Activated naive CD4-positive, alpha-beta T cell treated with anti-CD3 and anti-CD28 coated beads, Interleukin-2, amount 50 U/mL, for 16 hours (primary cell): ENCODE measurements at regions not wholly inside any gene's neighbourhood (a gene's known extent, or its start where the extent isn't known, plus 50 kb on each side); places are given as distances from the start of the nearest gene placed in this dataset.

ENCODE experiments used
- DNase-seq: peaks from one replicate; pipeline ENCODE4 v3.0.0-alpha.2; 2020

DNA sequence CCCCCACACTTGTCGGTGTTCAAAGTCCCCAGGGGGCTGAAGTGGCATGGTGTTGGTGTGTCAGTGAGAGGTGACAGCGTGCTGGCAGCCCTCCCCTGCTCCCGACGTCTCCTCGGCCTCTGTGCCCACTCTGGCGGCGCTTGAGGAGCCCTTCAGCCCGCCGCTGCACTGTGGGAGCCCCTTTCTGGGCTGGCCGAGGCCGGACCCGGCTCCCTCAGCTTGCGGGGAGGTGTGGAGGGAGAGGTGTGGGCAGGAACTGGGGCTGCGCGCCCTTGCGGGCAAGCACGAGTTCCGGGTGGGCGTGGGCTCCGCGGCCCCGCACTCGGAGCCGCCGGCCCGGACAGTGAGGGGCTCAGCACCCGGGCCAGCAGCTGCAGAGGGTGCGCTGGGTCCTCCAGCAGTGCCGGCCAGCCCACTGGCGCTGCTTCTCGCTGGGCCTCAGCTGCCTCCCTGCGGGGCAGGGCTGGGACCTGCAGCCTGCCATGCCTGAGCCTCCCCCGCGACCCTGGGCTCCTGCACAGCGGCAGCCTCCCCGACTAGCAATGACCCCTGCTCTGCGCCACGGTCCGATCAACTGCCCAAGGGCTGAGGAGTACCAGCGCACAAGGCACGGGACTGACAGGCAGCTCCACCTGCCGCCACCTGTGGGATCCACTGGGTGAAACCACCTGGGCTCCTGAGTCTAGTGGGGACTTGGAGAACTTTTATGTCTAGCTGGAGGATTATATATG lies 224.1 kb upstream of the RIOK2 start:
- no peak for DNase-seq

GRCh38 chr5:97408331-97408730 lies 225.3 kb upstream of the RIOK2 start:
- no peak for DNase-seq

DNA sequence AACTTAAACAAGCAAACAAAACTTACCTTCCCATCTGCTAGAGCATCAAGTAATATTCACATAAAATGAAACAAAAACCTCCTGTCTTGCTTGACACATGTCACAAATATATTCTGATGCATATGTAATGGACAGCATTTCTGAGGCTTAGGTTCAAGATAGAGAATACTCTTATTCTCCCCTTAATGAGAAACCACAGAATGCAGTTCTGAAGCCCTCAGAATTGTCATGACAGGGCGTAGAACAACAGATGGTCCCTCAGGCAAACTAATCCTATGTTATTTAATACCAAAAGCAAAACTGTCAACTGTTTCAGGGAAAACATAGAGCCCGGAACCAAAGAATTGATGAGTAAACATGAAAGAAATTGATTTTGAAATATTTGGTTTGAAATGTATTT lies 229.9 kb upstream of the RIOK2 start:
- no peak for DNase-seq

GRCh38 chr5:97417986-97418385 lies 234.9 kb upstream of the RIOK2 start:
- DNase-seq, result no peak

GRCh38 chr5:97418462-97418861 lies 235.4 kb upstream of the RIOK2 start:
- no peak for DNase-seq

GRCh38 chr5:97420646-97421045 lies 237.6 kb upstream of the RIOK2 start:
- DNase-seq, result no peak

GRCh38 chr5:97422678-97423077 lies 239.6 kb upstream of the RIOK2 start:
- DNase-seq, result no peak

DNA sequence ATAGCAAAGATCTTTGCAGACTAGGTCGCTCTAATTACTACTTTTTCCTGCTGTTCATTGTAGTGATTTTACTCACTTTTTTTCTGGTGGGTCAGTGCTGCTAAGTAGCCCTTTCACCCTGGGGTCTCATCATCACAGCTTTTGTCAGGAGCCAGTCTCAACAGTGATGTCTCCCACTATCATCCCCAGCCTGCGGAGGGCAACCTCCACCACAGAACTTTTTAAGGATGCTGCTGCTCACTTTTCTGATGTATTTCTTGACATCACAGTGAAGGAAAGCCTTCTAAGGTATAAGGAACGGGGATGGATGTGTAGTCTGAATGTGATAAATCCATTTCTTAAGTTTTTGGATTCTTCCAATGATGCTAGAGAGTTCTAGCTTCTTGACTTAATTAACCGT lies 242.5 kb upstream of the RIOK2 start:
- DNase-seq, result peak; percentile 10

- no peak for DNase-seq
Observed at GRCh38 chr5:97427235-97427634, 244.2 kb upstream of the RIOK2 start.

DNA sequence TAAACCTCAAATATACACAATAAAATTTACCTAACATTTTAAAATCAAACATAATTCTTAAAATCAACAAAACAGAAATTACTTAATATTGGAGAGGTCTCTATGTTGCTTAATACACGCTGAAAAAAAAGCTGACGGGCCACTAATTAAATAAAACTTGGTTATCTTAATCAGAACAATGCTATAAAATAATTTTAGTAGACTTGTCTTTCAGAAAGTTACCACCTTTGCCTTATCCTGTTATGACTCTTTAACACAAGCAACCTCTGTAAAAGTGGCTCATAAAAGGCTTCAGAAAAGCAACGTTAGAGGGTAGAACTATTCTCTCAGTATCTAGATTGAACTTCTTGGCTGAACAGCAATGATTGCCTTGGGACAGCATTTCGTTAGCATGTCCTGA lies 251.0 kb upstream of the RIOK2 start:
- DNase-seq, result no peak

- DNase-seq, result no peak
Observed at GRCh38 chr5:97436405-97436804, 253.4 kb upstream of the RIOK2 start.

DNA sequence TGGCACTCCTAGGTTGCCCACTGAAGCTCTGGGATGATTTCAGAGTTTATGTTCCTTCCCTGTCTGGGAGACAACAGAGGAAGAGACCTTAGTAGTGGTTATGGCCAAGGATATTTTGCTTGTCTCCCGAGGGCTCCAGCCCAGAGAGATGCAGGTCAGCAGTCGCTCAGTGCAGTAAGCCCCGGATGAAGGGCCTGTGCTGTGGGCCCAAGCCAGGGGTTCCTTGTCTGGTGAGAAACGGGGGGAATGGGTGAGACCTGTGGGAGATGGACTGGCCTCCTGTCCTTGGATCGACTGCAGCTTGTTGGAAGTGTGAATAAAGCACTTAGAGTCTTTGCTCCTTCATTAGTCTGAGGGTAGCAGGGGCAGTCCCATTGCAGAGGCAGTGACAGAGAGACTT lies 260.7 kb upstream of the RIOK2 start:
- no peak for DNase-seq

- no peak for DNase-seq
Observed at GRCh38 chr5:97449172-97449571, 266.1 kb upstream of the RIOK2 start.

DNA sequence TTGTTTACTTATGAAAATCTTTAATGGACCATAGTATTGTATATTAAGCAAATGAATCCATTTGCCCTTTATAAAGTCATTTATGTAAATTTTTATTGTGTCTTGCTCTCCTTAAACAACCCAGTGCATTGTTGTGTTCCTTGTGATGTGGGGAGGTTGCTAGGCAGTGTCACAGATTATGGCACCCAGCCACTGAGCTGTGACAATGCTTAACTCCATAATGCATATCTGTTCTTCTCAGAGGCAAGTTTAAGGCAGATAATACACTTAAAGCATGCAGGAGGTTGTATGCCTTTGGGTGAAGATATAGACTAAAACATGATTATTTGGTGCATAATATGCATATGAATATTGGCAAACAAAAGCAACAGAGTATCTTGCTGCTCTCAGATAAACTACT lies 269.6 kb upstream of the RIOK2 start:
- DNase-seq, result no peak

GRCh38 chr5:97453263-97453662 lies 270.2 kb upstream of the RIOK2 start:
- DNase-seq, result no peak

DNA sequence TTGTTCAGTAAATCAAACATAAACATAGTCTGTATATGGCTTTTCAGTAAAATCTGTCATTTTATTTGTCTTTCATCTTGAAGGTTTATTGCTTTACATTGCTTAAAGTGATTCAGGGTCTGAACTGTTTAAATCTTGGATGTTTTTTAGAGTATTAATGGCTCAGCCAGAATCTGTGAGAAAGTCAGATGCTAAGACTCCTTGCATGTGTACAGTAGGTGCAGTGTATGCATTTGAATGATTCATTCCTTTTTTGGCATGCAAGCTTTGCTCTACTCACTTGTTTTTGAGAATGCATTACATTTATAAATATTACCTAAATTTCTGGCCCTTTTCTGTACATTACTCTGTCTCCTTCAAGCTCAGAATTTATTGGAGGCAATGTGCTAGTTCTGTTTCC lies 271.0 kb upstream of the RIOK2 start:
- DNase-seq, result no peak

DNA sequence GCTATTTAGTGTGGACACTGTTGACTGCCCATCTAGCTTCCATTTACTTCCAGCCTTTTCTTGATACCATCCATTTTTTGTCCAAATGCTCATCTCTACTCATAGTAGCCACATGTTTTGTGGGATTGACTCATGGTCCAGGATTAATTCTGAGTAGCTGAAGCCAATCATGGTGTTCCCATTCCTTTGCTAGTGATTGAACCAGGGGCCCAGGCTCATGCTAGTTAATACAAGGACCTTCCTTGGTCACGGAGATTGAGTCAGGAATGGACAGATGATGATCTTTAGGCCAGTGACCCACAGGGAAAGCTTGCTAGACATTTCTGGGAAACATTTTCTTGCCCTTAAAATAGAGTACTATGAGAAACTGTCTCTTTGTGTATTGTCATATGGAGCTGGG lies 272.9 kb upstream of the RIOK2 start:
- no peak for DNase-seq

GRCh38 chr5:97458851-97459250 lies 275.8 kb upstream of the RIOK2 start:
- no peak for DNase-seq

GRCh38 chr5:97471951-97472350 lies 288.9 kb upstream of the RIOK2 start:
- DNase-seq, result no peak

GRCh38 chr5:97475847-97476246 lies 292.8 kb upstream of the RIOK2 start:
- DNase-seq, result no peak

GRCh38 chr5:97476852-97477534 lies 293.9 kb upstream of the RIOK2 start:
- no peak for DNase-seq

- no peak for DNase-seq
Observed at GRCh38 chr5:97478483-97478882, 295.4 kb upstream of the RIOK2 start.

- DNase-seq, result no peak
Observed at GRCh38 chr5:97480313-97480712, 297.3 kb upstream of the RIOK2 start.

GRCh38 chr5:97488126-97488668 lies 305.1 kb upstream of the RIOK2 start:
- no peak for DNase-seq
